Activated CD8-positive, alpha-beta T cell treated with anti-CD3 and anti-CD28 coated beads for 36 hours (primary cell): ENCODE measurements at regions not wholly inside any gene's neighbourhood (a gene's known extent, or its start where the extent isn't known, plus 50 kb on each side); places are given as distances from the start of the nearest gene placed in this dataset.

Experiments used
- ATAC-seq: fragments of 200-7000 bp; cut with Tn5 transposase; one replicate; pipeline ENCODE4 v1.10.0; 2021; ENCODE audit warnings: mild to moderate bottlenecking, moderate library complexity
- CTCF ChIA-PET: fragments of 350-600 bp; sonication (Branson Sonifier 250); formaldehyde crosslinking; loops from one replicate; lab custom pipeline; 2021; ENCODE audit warnings: antibody characterized with exemption; lab: Charles Lee
- POLR2A ChIA-PET: fragments of 350-600 bp; sonication (Branson Sonifier 250); formaldehyde crosslinking; loops from one replicate; lab custom pipeline; 2021; ENCODE audit warnings: antibody characterized with exemption; lab: Charles Lee
- DNase-seq: peaks from one replicate; pipeline ENCODE4 v3.0.0-alpha.2; 2020
- H3K27ac Mint-ChIP-seq: one replicate; pipeline ENCODE4 v1.8.0; 2021; ENCODE audit warnings: mild to moderate bottlenecking, mixed read lengths
- H3K27me3 Mint-ChIP-seq: one replicate; pipeline ENCODE4 v1.8.0; 2021; ENCODE audit warnings: mixed read lengths
- H3K36me3 Mint-ChIP-seq: one replicate; pipeline ENCODE4 v1.8.0; 2021; ENCODE audit warnings: low read depth, mixed read lengths
- H3K4me1 Mint-ChIP-seq: one replicate; pipeline ENCODE4 v1.8.0; 2021; ENCODE audit warnings: low read depth, mixed read lengths
- H3K4me3 Mint-ChIP-seq: one replicate; pipeline ENCODE4 v1.8.0; 2021; ENCODE audit warnings: mild to moderate bottlenecking, moderate library complexity, mixed read lengths
- H3K9me3 Mint-ChIP-seq: one replicate; pipeline ENCODE4 v1.8.0; 2021; ENCODE audit warnings: mixed read lengths
- intact Hi-C: fragments of 100-400 bp; cut with micrococcal nuclease; formaldehyde crosslinking; loops from one replicate; pipeline ENCODE4 v1.10.0; 2022
- TF ChIP-seq, protein P1 (sequence below): fragments of 200-600 bp; IDR thresholded peaks from one replicate; pipeline ENCODE4 v1.8.0; 2022; ENCODE audit warnings: antibody characterized with exemption, mild to moderate bottlenecking

DNA sequence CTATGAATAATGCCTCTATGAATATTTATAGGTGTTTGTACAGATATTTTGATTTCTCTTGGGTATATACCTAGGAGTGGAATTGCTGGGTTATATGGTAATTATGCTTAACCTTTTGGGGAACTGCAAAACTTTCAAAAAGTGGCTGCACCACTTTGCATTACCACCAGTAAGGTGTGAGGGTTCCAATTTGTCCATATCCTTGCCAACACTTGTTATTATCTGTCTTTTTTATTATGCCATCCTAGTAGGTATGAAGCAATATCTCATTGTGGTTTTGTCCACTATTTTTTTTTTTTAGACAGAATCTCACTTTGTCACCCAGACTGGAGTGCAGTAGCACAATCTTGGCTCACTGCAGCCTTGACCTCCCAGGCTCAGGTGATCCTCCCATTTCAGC, 112.2 kb upstream of the FBXO11 start:
- DNase-seq (no peak), ATAC-seq (no peak)
- H3K4me1 Mint-ChIP-seq, result no peaks in the 10 kb centered on the region
- H3K27ac Mint-ChIP-seq, result no peak overlapping the region
- H3K4me3 Mint-ChIP-seq, result no peak overlapping the region
- H3K27me3 Mint-ChIP-seq, result peaks cover 12% of the 10 kb centered on the region
- no peaks in the 10 kb centered on the region for H3K36me3 Mint-ChIP-seq
- TF ChIP-seq, protein P1, sequence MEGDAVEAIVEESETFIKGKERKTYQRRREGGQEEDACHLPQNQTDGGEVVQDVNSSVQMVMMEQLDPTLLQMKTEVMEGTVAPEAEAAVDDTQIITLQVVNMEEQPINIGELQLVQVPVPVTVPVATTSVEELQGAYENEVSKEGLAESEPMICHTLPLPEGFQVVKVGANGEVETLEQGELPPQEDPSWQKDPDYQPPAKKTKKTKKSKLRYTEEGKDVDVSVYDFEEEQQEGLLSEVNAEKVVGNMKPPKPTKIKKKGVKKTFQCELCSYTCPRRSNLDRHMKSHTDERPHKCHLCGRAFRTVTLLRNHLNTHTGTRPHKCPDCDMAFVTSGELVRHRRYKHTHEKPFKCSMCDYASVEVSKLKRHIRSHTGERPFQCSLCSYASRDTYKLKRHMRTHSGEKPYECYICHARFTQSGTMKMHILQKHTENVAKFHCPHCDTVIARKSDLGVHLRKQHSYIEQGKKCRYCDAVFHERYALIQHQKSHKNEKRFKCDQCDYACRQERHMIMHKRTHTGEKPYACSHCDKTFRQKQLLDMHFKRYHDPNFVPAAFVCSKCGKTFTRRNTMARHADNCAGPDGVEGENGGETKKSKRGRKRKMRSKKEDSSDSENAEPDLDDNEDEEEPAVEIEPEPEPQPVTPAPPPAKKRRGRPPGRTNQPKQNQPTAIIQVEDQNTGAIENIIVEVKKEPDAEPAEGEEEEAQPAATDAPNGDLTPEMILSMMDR, result no peak
- ChIA-PET CTCF (no interaction called here), POLR2A (no interaction called here)
- peaks cover 3% of the 10 kb centered on the region for H3K9me3 Mint-ChIP-seq
- intact Hi-C loops, result no loop called here

DNA sequence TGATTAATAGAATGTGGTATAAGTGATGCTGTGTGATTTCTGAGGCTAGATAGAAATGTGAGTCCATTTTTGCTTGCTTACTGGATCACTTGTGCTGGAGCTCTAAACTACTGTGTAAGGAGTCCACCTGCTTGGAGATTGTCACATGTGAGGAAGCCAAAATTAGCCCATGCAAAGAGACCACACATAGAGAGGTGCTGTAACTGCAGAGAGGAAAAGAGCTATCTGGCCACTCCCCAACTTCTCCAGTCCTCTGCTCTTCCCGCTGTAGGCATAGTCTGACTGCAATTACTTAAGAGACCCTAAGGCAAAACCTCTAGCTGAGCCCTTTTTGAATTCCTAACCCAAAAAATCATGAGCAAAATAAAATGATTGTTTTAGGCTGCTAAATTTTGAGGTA, 120.6 kb upstream of the FBXO11 start:
- DNase-seq (no peak), ATAC-seq (no peak)
- Mint-ChIP-seq H3K4me1 (no peaks in the 10 kb centered on the region), H3K4me3 (no peak overlapping the region), H3K9me3 (no peaks in the 10 kb centered on the region), H3K36me3 (no peaks in the 10 kb centered on the region), H3K27me3 (peaks cover 4% of the 10 kb centered on the region), H3K27ac (no peak overlapping the region)
- TF ChIP-seq, protein P1, result no peak
- intact Hi-C loops, result no loop called here
- ChIA-PET POLR2A (no interaction called here), CTCF (no interaction called here)

DNA sequence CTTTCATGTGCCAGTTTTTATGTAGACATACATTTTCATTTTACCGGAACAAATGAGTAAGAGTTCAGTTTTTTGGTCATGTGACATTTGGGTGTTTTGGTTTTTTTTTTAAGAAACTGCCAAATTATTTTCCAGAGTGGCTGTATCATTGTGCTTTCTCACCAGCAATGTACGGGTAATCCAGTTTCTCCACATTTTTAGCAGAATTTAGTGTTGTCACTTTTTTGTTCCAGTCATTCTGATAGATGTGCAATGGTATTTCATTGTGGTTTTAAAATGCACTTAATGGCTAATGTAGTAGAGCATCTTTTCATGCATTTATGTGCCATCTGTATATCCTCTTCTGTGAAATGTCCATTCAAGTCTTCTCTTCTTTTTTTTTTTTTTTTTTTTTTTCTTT, 126.5 kb upstream of the FBXO11 start:
- no peaks in the 10 kb centered on the region for H3K36me3 Mint-ChIP-seq
- H3K9me3 Mint-ChIP-seq, result peaks cover 2% of the 10 kb centered on the region
- H3K4me1 Mint-ChIP-seq, result peaks cover 9% of the 10 kb centered on the region
- POLR2A ChIA-PET, result no interaction called here
- no peaks in the 10 kb centered on the region for H3K27me3 Mint-ChIP-seq
- H3K27ac Mint-ChIP-seq, result no peak overlapping the region
- TF ChIP-seq, protein P1, result no peak
- H3K4me3 Mint-ChIP-seq, result no peak overlapping the region
- intact Hi-C loops, result no loop called here
- ATAC-seq (no peak), DNase-seq (no peak)
- CTCF ChIA-PET, result no interaction called here

DNA sequence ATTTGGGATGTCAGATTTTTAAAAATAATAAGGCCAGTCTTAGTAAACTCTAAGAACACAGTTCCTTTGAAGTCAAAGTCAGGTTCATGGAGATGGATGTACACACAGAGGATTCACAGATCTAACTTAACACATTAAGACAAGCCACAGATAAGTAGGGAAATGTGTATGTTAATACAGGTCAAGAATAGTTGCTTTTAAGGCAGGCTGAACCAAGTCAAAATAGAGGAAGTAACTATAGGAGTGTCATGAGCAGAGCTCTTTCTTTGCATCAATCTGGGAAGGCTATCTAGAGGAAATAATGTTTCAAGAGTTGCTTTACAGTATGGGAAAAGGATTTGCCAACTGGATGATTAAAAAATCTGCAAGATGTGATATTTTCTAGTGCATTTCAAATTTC, 128.0 kb upstream of the FBXO11 start:
- POLR2A ChIA-PET, result no interaction called here
- no peak for DNase-seq
- Mint-ChIP-seq H3K9me3 (peaks cover 2% of the 10 kb centered on the region), H3K4me3 (no peak overlapping the region), H3K27me3 (no peaks in the 10 kb centered on the region), H3K4me1 (peaks cover 9% of the 10 kb centered on the region), H3K27ac (no peak overlapping the region), H3K36me3 (no peaks in the 10 kb centered on the region)
- CTCF ChIA-PET, result no interaction called here
- ATAC-seq, result no peak
- TF ChIP-seq, protein P1, result no peak
- intact Hi-C loops, result no loop called here

DNA sequence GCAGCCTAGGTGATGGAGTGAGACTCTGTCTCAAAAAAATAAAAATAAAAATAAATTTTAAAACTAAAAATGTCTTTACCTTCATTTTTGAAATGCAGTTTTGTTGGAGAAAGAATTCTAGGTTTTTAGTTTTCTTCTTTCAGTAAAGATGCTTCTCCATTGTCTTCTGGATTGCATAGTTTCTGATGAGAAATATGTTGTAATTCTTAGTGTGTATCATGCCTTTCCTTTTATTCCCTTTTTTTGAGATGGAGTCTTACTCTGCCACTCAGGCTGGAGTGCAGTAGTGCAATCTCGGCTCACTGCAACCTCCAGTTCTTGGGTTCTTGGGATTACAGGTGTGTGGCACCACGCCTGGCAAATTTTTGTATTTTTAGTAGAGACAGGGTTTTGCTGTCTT, 130.0 kb upstream of the FBXO11 start:
- Mint-ChIP-seq H3K36me3 (no peaks in the 10 kb centered on the region), H3K27me3 (no peaks in the 10 kb centered on the region), H3K27ac (no peak overlapping the region), H3K4me3 (no peak overlapping the region), H3K4me1 (peaks cover 9% of the 10 kb centered on the region), H3K9me3 (peaks cover 2% of the 10 kb centered on the region)
- ChIA-PET POLR2A (no interaction called here), CTCF (no interaction called here)
- ATAC-seq (no peak), DNase-seq (no peak)
- intact Hi-C loops, result no loop called here
- TF ChIP-seq, protein P1, result no peak
